Stimulated activated naive CD4-positive, alpha-beta T cell (primary cell): ENCODE measurements at regions not wholly inside any gene's neighbourhood (a gene's known extent, or its start where the extent isn't known, plus 50 kb on each side); places are given as distances from the start of the nearest gene placed in this dataset.
"Not testable (repeated sequence)": the region's sequence is repeated elsewhere in the genome, so short reads cannot be mapped to it uniquely, and the experiment has no call there.

Source experiments
- DNase-seq, 6 experiments: peaks; one replicate each; lab custom pipeline; 2025; lab: John Stamatoyannopoulos, UW

DNA sequence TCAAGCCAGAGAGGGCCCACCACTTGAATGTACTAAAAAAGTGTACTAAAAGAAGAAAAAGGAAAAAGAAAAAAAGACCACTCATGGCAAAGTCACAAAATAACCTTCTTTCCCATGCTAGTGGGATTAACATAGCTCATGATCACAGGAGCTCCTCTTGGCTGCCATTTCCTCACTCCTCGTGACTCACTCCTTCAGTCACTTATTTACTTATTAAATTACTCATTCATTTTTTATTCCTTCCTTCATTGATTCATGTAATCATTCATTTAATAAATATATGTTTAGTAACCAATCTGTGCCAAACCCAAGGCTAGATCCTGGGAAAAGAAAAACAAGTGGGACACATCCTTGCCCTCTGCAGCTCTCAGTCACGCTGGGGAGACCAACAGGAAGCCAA, 300.5 kb downstream of the INSIG2 start:
- DNase-seq, result no peak

DNA sequence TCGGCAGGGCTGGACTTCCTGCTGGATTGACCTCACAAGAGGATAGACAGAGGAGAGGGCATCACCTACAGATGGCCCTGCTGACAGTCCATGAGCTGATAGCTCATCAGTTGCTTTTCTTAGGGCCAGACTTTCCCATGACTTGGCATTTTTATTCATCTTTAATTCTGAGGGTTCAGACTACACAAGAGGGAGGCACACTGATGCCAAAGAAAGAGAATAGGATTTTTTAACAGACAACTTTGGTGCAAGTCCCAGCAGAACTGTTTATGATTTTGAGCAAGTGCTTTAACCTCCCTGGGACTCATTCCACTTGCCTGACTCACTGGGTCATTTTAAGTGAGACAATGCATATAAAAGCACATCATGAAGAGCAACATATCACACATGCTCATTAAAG, 299.2 kb downstream of the INSIG2 start:
- DNase-seq, result no peak

DNA sequence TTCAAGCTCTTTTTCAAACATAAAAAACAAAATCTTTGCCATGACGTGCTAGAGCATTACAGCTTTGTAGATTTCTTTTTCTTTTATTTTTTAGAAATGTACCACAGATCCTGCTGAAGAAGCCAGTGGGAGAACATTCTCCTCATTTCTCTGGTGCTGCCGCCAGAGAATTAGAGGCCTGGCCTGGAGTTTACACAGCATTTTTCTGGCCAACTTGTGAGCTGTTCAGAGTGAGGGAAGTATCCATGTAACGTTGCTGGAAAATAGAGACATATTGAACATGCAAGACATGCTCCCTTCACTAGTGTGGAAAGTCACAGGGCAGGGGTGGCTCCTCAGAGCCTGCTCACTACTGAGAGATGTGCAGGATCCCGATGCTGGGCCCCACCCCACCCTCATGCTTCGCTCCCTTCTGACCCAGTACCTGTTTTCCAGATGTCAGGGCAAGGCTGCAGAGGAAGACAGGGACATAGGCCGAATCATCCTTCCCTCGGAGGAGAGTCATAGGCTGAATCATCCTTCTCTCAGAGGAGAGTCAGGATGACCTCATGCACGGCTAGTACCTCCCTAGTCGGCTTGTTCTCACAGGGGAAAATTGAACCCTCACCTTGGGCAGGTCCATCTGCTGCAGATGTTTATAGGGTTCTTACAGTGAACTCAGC, 298.5 kb downstream of the INSIG2 start:
- DNase-seq, result no peak

DNA sequence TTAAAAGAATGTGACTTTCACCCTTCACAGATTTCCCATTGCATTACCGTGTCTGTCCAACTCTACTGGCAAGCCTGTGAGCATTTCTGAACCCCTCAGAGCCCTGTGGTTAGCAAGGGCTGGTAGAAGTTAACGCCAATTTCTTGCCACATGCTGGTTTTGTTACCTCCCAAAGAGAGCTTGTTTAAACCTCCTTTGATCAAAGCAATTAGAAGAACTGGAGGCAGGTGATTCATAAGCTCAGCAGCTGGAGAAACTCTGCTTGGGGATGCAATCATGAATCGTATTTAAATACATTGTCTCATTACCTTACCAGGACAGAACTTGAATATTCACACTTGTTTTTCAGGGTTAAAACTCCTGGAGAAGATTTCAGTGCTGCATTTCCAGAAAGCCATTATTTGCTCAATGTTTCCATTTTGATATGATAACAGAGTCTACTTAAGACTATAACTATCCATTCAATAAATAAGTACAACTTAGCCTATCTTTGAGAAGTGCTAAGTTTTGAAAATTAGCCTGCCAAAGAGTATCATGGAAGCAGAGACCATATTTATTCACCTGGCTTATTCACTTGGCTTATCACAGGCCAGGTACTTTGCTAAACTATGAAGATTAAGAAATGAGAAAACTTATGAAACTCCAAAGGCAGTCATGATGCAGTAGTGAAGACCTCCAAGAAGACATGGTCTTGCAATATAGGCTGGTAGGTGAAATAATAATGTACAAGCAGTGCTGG, 292.8 kb downstream of the INSIG2 start:
- no peak for DNase-seq

DNA sequence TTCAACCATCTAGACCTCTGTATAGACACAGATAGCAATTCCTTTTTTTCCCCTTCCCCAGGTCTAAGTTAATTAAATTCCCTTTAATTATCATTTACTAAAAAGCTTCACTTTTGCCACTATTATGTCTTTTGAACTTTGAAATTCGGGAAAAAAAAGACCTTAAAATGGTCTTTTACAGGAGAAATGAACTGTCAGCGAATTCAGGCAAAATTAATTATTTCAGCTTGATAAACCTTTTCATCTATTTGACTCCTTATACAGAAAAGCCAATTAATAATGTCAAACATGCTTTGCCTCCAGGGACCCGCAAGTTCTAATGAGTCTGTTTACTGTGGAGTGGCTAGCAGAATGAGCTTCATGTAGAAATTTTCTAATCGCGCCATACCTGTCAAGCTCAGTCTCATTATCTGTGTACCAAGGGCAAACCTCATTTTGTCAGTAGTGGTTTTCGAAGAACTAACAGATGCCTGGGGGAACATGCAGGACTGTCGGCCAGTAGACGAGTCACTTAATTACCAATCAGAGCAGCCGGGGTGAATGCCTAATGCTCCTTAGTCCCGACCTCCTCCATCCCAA, 287.7 kb downstream of the INSIG2 start:
- no peak for DNase-seq

DNA sequence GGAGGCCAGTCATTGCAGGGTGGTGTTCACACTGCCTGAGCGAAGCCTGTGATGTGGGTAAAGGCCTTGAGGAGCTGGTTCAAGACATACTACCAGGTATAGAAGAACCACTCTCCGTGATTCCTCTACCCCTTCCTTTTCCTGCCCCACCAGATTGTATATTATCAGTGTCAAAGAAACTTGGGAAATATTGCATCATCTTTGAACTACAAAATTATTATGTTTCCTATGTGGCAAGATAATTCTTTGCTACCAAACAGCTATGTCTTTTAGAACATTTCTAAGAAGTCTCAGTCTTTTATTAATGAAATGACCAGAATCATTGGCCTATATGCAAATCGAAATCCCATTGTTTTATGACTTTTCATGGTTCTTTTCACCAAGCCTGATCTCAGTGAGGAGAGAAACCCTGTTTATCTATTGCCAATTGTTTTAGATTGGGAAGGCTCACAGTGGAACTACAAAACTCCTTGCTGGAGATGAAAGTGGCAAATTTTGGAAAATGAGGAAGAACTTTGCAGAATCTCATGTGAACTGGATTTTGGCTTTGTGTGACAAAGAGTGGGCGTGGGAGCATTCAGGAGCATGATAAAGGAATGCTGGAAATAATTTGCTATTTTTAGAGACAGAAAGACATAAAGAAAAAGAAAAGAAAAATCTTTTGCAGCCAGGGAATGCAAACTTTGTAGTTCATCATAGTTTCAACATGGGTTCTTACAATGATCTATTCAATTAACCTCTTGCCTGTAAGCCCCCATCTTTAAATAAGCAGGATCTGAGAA, 286.9 kb downstream of the INSIG2 start:
- no peak for DNase-seq

DNA sequence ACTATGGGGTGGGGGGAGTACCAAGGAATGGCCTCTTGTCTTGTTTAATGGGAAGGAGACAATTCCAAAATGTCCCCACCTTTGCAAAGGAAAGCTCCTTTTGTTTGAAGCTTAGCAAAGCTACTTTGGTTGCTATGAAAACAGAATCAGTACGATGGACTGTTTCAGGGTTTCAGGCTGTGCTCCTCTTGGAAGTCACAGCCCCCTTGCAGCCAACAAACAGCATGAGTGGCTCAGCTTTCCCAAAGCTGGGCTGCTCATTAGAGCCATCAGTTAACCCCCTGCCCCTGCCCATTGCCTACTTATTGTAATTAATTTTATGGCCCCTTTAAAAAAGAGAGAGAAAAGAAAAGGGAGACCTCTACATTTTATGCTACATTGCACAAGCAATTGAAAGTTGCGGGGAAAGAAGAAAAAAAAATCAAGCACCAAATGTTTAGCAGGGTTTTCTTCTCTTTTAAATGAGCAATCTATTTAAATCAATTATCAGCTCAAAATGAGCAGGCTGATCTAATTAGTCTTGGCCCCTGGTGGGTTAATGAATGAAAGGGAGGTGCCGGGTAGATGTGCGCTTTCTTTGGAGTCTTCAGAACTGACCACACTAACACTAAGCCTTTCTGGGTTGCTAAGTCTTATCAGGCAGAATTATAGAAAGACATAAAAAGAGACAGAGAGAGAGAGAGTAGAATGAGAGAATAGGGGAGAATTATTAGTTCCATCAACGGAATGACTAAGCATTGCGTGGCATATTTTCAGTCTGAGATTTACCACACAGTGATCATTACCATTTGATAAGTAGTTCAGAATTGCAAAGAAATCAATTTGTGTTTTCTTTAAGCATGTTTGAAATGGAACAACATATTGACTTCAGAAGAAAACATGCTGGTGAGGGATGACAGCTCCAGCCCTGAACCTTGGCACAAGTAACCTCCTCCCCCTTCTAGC, 284.9 kb downstream of the INSIG2 start:
- no peak for DNase-seq

DNA sequence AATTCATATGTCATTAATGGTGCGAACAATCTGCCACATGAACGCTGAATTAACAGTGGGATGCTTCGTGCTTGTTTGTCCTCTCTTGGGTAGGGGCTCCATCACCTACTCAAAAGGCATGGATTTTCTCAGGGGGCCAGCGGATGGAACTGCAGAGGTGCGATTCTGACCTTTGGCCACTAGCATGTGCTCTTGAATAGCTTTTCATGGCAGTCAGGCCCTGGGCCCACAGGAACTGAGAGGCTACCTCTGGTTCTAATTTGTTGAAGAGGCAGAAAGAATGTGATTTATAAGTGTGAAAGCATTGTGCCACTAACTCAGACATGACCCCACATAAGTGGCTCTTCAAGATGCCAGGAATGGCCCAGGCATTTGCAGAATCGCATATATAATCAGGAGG, 283.2 kb downstream of the INSIG2 start:
- DNase-seq, result no peak

DNA sequence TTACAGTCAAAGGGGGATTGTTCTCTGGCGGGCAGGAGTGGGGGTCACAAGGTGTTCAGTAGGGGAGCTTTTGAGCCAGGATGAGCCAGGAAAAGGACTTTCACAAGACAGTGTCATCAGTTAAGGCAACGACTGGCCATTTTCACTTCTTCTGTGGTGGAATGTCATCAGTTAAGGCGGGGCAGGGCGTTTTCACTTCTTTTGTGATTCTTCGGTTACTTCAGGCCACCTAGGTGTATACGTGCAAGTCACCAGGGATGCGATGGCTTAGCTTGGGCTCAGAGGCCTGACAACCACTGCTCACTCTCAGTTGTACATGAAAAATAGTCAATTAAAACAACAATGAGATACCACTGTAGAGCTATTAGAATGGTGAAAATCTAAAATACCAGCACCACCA, 281.2 kb downstream of the INSIG2 start:
- DNase-seq, result not testable (repeated sequence)

DNA sequence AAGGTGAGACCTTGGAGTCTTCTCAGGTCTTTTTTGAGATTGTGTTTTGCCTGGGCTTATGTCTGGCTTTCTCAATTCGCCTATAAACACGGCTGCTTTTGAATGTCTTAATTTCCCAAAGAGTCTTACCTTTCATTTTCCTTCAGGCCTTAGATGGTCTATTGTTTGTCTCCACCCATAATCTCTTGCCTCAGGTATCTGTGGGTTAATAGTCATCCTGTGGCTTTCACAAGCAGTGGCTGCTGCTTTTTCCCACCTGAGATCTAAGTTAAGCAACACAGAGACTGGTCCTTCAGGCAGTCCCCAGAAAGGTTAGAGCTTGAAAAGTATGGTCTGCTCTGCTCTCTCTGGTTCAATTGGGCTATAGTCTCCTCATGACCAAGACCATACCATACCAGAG, 275.3 kb downstream of the INSIG2 start:
- DNase-seq, result no peak

DNA sequence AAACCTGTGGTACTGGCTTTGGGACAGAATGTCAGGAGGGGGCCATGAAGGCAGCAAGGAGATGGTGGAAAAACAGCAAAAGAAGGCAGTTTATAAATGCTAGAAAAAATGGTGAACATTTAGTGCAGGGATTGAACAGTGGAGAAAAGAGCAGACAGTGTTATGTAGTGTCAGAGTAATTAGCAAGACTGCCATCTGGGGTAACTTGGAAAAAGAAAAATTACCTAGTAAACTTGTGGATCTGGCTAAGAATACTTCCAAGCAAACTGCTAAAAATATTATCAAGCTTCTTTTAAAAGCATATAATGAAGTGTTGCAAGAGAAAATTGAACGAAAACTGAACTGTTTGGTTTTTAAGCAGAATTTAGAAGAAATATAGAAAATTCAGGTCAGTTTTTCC, 267.8 kb downstream of the INSIG2 start:
- DNase-seq, result no peak

DNA sequence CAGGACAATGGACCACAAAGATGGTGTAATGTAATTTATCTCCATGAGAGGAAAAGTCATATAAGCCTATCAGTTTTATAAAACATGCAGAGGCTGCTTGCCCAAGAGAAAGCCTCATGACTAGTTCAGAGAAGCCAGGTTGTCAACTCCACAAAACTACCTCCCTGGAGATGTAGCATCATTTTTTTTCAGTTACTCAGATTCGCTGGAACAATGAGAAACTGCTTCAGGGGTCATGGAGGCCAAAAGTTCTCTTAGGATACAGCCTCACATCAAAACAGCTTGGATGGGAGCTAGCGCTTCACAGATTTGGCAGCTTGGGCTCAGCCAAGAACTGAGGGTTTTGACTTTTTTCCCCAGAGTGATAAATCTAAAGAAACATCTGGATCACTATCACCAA, 263.5 kb downstream of the INSIG2 start:
- DNase-seq, result no peak

DNA sequence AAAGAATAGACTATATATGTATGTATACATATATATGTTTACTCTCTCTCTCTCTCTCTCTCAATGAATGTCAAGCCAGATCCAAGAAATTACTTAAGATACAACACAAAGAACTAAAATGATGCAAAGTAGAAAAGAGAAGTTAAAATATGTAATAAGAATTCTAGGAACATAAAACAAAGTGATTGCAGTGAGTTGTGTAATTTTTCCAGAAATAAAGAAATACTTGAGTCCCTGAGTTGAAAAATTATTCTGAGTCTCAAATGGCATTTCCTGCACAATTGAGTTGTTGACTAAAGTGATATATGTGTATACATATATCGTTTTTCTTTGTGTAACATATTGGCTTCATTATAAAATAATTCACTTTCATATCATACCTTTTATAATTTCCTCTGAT, 262.4 kb downstream of the INSIG2 start:
- no peak for DNase-seq

DNA sequence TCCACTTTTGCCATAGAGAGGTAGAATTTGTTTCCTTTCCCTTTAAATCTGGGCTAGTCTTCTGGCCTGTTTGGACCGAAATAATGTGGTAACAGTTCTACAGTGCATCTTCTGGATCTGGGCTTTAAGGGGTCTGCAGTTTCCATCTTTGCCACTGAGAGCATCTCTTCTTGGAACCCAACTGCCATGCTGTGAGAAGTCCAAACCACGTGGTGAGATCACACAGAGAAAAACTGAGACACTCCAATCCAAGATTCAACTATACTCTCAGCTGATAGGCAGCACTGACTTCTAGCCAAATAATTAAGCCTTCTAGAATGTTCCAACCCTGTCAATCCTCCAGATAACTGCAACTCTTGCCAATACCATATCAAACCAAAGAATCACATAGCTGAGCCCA, 261.1 kb downstream of the INSIG2 start:
- DNase-seq, result no peak

DNA sequence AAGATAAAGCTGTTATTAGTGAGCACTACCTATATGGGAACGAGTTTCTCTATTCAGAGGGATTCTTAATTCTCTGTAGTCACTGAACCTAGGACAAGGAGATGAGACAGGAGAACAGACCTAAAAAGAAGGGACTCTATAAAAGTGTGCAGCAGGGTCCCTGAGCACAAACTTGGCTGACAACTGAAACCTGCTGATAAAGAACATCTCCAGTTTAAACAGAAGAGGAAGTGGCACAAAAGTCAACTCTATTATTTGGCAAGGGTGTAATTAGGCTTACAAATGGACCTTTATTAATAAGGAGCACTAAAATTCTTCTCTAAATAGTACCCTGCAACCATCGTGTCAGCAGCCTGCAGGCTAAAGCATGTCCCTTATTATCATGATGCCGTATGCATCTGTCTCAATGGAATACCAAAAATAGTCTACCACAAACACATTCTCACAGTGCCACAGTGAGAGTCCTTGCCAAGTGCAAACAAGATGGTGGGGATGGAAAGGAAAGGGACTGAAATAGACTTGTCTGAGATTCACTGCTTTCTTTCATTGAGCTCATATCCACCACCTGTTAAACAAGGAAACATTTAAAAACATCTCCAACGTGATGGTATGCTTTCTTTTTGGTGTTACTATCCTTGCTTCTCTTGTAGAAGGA, 260.2 kb downstream of the INSIG2 start:
- DNase-seq, result no peak

DNA sequence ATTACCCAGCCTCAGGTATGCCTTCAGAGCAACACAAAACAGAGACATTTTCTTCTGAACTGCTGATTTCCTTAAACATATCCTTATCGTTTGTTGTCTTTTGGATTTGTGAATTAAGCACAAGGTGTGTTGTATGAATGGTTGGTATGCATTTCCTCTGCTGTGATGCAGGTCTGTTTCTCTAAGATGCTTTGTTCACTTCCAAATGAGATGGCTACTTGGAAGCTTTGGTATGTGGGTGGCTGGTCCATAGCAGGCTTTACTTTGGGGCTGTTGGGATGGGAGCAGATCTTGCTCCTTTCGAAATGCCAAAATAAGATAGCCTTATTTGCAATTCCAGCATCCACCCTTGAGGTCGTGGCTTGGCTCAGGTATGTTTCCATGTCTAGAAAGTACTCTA, 257.2 kb downstream of the INSIG2 start:
- DNase-seq, result no peak

DNA sequence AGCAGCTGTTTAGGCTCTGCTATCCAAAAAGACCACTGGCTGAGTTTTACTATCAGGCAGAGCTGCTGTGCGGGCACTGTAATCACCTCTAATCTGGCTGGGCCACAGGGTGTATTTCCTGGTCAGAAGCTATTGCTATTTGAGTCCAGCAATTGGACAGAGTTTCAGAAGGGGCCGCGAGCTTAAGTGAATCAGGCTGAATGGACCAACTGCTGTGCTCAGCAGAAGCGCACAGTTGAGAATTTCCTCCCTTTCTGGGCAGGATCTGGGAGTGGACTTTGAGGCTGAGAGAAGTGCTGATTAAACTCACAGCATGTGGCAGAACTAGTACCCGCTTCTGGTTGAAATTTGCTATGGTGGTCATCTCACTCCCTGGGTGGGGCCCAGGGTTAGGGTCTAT, 251.8 kb downstream of the INSIG2 start:
- no peak for DNase-seq

DNA sequence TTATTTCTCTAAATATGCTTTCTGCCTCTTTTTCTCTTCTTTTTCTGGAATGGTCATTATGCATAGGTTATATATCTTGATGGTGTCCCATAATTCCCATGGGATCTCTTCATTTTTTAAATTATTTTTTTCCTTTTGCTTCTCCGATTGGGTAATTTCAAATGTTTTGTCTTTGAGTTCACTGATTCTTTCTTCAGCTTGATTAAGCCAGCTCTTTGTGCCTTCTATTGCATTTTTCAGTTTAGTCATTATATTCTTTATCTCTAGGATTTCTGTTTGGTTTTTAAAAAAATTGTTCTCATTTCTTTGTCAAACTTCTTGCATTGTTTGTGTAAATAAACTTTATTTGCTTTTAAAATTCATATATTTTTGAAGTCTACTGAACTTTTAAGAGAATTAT, 251.1 kb downstream of the INSIG2 start:
- DNase-seq, result no peak

DNA sequence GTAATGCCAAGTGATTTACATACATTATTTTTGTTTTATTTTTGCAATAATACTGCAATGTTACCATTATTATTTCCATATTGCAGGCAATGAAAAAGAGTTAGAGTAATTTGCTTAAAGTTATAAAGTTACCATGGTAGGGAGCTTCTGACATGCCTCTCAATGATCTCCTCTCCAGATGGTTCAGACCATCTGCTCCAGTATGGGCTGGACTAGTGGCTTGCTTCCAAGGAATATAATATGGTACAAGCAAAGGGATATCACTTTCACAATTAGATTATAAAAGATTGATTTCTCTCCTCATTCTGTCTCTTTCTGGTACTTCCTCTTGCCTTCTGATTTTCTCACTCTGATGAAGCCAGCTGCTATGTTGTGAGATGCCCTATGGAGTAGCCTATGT, 245.4 kb downstream of the INSIG2 start:
- DNase-seq, result no peak

DNA sequence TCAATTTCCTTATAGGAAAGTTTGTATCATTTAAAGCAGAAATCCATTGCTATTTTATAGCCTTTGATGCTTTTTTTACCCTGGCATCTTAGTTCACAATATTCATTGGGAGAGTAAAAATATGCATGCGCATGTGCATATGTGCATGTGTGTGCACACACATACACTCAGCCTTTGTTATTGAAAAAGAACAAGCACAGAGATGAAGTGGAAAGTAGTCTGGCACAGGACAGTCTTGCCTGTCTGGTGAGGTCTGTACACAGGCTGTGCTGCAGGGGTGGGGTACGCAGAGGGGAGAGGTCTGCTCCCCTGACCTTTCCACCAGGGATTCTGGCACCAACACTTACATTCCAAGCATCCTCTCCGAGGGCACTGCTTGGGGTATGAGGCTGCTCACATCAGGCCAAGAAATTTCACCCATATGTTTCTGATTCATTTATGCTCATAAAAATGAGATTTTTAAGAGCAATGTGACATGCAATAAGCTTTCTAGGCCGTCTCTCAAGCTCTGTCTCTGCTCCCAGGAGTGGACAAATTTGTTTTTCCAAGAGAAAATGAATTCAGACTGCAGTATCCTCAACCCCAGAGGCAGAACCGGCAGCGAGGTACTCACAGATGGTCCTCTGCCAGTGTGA, 237.2 kb downstream of the INSIG2 start:
- DNase-seq, result no peak

DNA sequence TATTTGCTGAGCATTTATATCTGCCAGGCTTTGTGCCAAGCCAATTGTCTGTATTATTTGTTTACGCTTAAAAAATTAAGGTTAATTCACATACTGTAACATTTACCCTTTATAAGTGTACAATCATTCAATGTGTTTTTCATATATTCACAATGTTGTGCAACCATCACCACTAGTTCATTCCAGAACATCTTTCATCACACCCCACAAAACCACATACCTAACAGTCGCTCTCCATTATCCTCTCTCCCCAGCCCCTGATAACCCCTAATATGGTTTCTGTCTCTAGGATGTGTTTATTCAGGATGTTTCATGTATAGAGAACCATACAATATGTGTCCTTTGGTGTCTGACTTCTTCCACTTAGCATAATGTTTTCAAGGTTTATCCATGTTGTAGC, 234.1 kb downstream of the INSIG2 start:
- no peak for DNase-seq
